ENCODE measurements at regions not wholly inside any gene's neighbourhood (a gene's known extent, or its start where the extent isn't known, plus 50 kb on each side); places are given as distances from the start of the nearest gene placed in this dataset.

GRCh38 chr18:77711096-77711495 lies 461.4 kb downstream of the GALR1 start:
- H3K27me3 ChIP-seq (ENCODE audit: control insufficient read depth in 1 of 2, insufficient read depth in 2 of 2, low read length in 2 of 2): no peaks in the 10 kb centered on the region
- H3K4me2 ChIP-seq (ENCODE audit: low read depth, low read length): no peak overlapping the region
- no TSS peak for BruUV-seq (replicated peaks)
- in situ Hi-C loops (cut with HindIII; ENCODE audit: extremely low pct_ligation_motif_present, low pct_unique_long_range_greater_than_20kb) (no loop called here), intact Hi-C loops (cut with micrococcal nuclease; ENCODE audit: unreplicated experiment) (no loop called here)
- DNase-seq (ENCODE audit: low spot score) (no peak), FAIRE-seq (no peak), ATAC-seq (no peak)
- no peak overlapping the region for H3K9ac ChIP-seq (ENCODE audit: insufficient read depth, low read depth, low read length)
- no peak overlapping the region for H2AFZ ChIP-seq (ENCODE audit: low read length)
- no peak overlapping the region for H3K27ac ChIP-seq (ENCODE audit: extremely low read length, insufficient read depth, low read length)
- H3K4me1 ChIP-seq (ENCODE audit: insufficient read depth, low read length): no peaks in the 10 kb centered on the region
- POLR2A ChIA-PET: no interaction called here
- no peaks in the 10 kb centered on the region for H3K79me2 ChIP-seq (ENCODE audit: insufficient read depth, low read length)
- H3K4me3 ChIP-seq (replicated peaks in 1 of 3; ENCODE audit: insufficient read depth in 1 of 3, low read depth in 2 of 3, low read length in 3 of 3): no peak overlapping the region
- no peaks in the 10 kb centered on the region for H3K9me3 ChIP-seq (ENCODE audit: low read length)
- no peaks in the 10 kb centered on the region for H4K20me1 ChIP-seq (ENCODE audit: insufficient read depth, low read length)
- CTCF ChIA-PET (ENCODE audit: low intra/inter-chr PET ratio, low total read pairs): no interaction called here
- H3K36me3 ChIP-seq (replicated peaks in 1 of 2; ENCODE audit: control insufficient read depth in 1 of 2, insufficient read depth in 2 of 2, low read length in 2 of 2): no peaks in the 10 kb centered on the region
- WGBS (ENCODE audit: low lambda C conversion rate): 12% methylated on average over 3 of the region's 3 CpGs
- no peak for TF ChIP-seq KLF9 (CRISPR knock-in tag; IDR thresholded peaks at IDR 0.05; ENCODE audit: low read depth)
- TF ChIP-seq ZNF329 (CRISPR knock-in tag; IDR thresholded peaks at IDR 0.05; ENCODE audit: low read depth): no peak
- no peak for TF ChIP-seq TMF1 (CRISPR knock-in tag; IDR thresholded peaks at IDR 0.05; ENCODE audit: low read depth)
- TF ChIP-seq BRF2 (CRISPR knock-in tag; IDR thresholded peaks at IDR 0.05): no peak
- no peak for TF ChIP-seq ZNF530 (CRISPR knock-in tag; IDR thresholded peaks at IDR 0.05; ENCODE audit: low read depth)
- TF ChIP-seq CEBPG (CRISPR knock-in tag; IDR thresholded peaks at IDR 0.05): no peak
- no peak for TF ChIP-seq PHF8 (CRISPR knock-in tag; IDR thresholded peaks at IDR 0.05)
- no peak for TF ChIP-seq ZFP90 (CRISPR knock-in tag; IDR thresholded peaks at IDR 0.05; ENCODE audit: borderline replicate concordance)
- no peak for TF ChIP-seq TARDBP (CRISPR knock-in tag; IDR thresholded peaks at IDR 0.05)
- TF ChIP-seq ZBTB14 (CRISPR knock-in tag; IDR thresholded peaks at IDR 0.05): no peak
- no peak for TF ChIP-seq GTF3A (CRISPR knock-in tag; conservative IDR thresholded peaks at IDR 0.05)
- no peak for TF ChIP-seq RBM39 (IDR thresholded peaks at IDR 0.05; ENCODE audit: low read depth, low read length, poor library complexity, severe bottlenecking)
- no peak for TF ChIP-seq HMG20A (CRISPR knock-in tag; IDR thresholded peaks at IDR 0.05; ENCODE audit: borderline replicate concordance)
- no peak for TF ChIP-seq ZNF709 (CRISPR knock-in tag; IDR thresholded peaks at IDR 0.05)
- no peak for TF ChIP-seq ZBTB1 (CRISPR knock-in tag; IDR thresholded peaks at IDR 0.05; ENCODE audit: borderline replicate concordance)
- TF ChIP-seq ZBTB10 (CRISPR knock-in tag; IDR thresholded peaks at IDR 0.05; ENCODE audit: borderline replicate concordance): no peak
- TF ChIP-seq ZBTB4 (CRISPR knock-in tag; IDR thresholded peaks at IDR 0.05; ENCODE audit: borderline replicate concordance): no peak
- no peak for TF ChIP-seq SNRNP70 (IDR thresholded peaks at IDR 0.05; ENCODE audit: low read depth, low read length)

Data from HepG2 (cell line).